NT2/D1 (cell line): ENCODE measurements at regions not wholly inside any gene's neighbourhood (a gene's known extent, or its start where the extent isn't known, plus 50 kb on each side); places are given as distances from the start of the nearest gene placed in this dataset.

Experiments
- DNase-seq: peaks from one replicate; pipeline ENCODE4 v3.0.0-alpha.2; 2011; ENCODE audit warnings: low read depth, low spot score
- H3K27me3 ChIP-seq: 2 replicates; pipeline ENCODE4 v1.6.0; 2011; ENCODE audit warnings: mild to moderate bottlenecking; ENCODE audit not compliant: insufficient read length, insufficient read depth
- H3K36me3 ChIP-seq: 2 replicates; pipeline ENCODE4 v1.6.1; 2011; ENCODE audit warnings: mild to moderate bottlenecking, low read length, mixed read lengths; ENCODE audit not compliant: insufficient read depth, insufficient read length
- H3K4me1 ChIP-seq: 2 replicates; pipeline ENCODE4 v1.5.1; 2011; ENCODE audit not compliant: insufficient read depth, insufficient read length
- H3K4me3 ChIP-seq: 2 replicates; pipeline ENCODE4 v1.5.1; 2011; ENCODE audit warnings: low read depth; ENCODE audit not compliant: insufficient read length
- H3K9ac ChIP-seq: 2 replicates; pipeline ENCODE4 v1.6.0; 2011; ENCODE audit warnings: low read depth; ENCODE audit not compliant: insufficient read length
- H3K9me3 ChIP-seq: 2 replicates; pipeline ENCODE4 v1.5.1; 2011; ENCODE audit warnings: mild to moderate bottlenecking, low read length; ENCODE audit not compliant: insufficient read depth
- SUZ12 ChIP-seq: IDR thresholded peaks from 2 replicates; pipeline ENCODE4 v1.6.1; 2011; ENCODE audit not compliant: insufficient read length, insufficient read depth; ENCODE audit errors: extremely low read depth
- YY1 ChIP-seq: IDR thresholded peaks from 2 replicates; pipeline ENCODE4 v1.6.1; 2011; ENCODE audit not compliant: insufficient read length, insufficient read depth
- ZNF274 ChIP-seq: IDR thresholded peaks from 2 replicates; pipeline ENCODE4 v1.6.1; 2011; ENCODE audit warnings: mild to moderate bottlenecking, low read depth, low read length

DNA sequence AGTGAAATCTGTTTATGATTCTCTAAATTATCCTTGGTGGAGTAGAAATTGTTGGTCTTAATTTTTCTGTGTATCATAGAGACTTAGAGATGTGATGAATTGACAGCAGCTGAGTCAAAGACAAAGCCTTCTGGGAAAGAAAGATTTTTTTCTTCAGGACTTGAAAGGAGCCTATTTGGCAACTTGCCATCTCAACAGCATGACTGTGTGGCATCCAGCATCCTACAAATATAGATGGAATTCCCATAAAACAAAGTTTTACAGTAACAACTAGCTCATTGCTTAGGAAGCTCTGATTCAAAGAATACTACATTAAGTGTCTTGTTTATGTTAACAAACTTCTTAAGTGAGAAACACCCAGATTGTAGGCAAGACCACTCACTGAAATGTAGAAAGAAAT, 79.2 kb upstream of the SETBP1 start:
- TF ChIP-seq SUZ12, result no peak
- no peak for TF ChIP-seq ZNF274
- no peak for TF ChIP-seq YY1

DNA sequence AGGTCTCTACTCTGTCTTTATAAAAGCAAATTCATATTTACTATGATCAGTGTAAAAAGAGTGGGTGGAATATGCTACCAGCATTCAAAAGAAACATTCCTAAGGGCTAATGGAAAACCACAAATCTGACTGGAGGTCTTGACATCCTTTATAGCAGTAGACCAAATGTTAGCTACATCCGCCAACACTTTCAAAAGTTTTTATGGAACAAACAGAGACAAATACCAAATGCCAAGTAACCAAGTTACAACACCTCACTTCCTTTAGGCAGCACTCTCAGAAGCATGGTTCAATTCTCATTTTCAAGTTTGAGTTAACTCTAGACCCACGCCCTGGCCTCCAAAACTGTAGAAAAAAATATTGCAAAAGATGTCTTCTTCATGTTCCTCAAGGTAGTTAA, 78.3 kb upstream of the SETBP1 start:
- no peak overlapping the region for H3K9ac ChIP-seq
- H3K9me3 ChIP-seq, result no peaks in the 10 kb centered on the region
- H3K27me3 ChIP-seq, result no peaks in the 10 kb centered on the region
- no peak for TF ChIP-seq YY1
- no peak for TF ChIP-seq ZNF274
- no peak for TF ChIP-seq SUZ12
- H3K4me1 ChIP-seq, result no peaks in the 10 kb centered on the region
- H3K4me3 ChIP-seq, result no peak overlapping the region
- H3K36me3 ChIP-seq, result no peaks in the 10 kb centered on the region
- no peak for DNase-seq

More for the DNA sequence above, 79.2 kb upstream of the SETBP1 start:
- Histone ChIP-seq H3K36me3 (no peaks in the 10 kb centered on the region), H3K27me3 (no peaks in the 10 kb centered on the region), H3K4me1 (no peaks in the 10 kb centered on the region), H3K9me3 (no peaks in the 10 kb centered on the region), H3K9ac (no peak overlapping the region), H3K4me3 (no peak overlapping the region)
- DNase-seq, result no peak

DNA sequence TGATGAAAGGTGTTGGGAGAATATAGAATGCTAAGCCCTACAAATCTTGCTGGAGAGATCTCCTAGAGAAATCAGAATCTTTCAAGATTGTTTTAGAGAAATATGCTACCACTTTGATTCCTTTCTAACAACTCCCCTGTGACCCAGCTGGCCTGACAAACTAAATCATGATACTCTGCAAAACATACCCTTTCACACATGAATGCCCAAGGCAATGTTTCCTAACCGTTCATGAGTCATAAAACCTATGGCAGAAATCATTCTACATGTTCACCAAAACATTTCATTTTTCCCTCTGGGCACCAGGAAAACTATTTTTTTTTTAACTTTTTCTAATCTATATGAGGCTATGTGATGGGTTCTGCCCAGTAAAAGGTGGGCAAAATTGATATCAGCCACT, 77.8 kb upstream of the SETBP1 start:
- no peaks in the 10 kb centered on the region for H3K27me3 ChIP-seq
- H3K4me1 ChIP-seq, result no peaks in the 10 kb centered on the region
- no peak overlapping the region for H3K9ac ChIP-seq
- H3K4me3 ChIP-seq, result no peak overlapping the region
- H3K9me3 ChIP-seq, result no peaks in the 10 kb centered on the region
- H3K36me3 ChIP-seq, result no peaks in the 10 kb centered on the region
- no peak for DNase-seq
- TF ChIP-seq SUZ12 (no peak), YY1 (no peak), ZNF274 (no peak)

DNA sequence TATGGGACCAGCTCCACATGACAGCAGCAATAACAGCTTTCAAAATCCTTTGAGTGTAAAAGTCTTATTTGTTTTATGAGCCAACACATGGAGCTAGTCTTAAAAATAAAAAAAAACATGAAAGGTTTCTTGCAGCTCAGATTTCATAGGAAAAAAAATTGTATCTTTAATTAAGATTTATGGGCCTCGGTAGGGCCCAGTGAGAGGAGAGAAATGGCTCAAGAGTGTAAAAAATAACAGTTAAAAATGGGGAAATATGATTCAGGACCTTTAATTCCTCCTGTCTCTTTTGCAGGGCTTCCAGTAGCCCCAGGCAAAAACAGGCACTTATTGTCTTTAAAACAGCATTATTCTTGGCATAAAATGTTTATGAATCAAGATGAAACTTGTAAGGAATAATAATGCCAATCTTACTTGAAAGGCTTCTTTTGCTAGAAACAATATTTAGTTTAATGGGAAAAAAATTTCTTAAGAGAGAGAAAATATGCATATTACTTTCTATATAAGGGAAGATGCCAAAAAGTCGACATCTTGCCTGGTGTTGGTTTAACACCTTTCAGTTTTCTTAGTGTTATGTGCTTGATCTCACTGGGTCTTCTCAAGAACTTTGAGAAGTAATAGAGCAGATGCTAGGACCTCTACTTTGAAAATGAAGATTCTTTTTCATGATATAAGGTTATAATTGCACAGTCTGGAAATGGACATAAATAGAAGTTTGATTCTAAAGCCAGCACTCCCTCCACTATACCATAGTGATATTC, 71.3 kb upstream of the SETBP1 start:
- H3K4me3 ChIP-seq, result no peak overlapping the region
- H3K4me1 ChIP-seq, result no peaks in the 10 kb centered on the region
- H3K9me3 ChIP-seq, result no peaks in the 10 kb centered on the region
- H3K36me3 ChIP-seq, result no peaks in the 10 kb centered on the region
- DNase-seq, result no peak
- no peaks in the 10 kb centered on the region for H3K27me3 ChIP-seq
- TF ChIP-seq YY1, result no peak
- no peak for TF ChIP-seq SUZ12
- no peak for TF ChIP-seq ZNF274
- H3K9ac ChIP-seq, result no peak overlapping the region

DNA sequence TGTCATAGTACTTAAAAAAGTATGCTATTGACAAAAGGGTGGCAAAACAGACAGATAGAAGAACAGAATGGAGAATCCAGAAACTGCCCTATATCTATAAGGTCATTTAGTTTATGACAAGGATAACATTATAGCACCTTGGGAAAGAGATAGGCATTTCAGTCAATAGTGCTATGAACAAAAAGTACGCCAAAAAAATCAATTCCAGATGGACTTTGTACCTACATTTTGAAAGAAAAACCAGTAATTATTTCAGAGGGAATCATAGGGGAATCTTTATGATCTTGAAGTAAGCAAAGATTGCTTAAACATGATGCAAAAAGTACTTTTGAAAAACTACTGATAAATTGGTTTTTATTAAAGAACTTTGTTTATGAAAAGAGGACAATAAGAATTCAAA, 59.9 kb upstream of the SETBP1 start:
- no peak for TF ChIP-seq SUZ12
- TF ChIP-seq YY1, result no peak
- TF ChIP-seq ZNF274, result no peak

DNA sequence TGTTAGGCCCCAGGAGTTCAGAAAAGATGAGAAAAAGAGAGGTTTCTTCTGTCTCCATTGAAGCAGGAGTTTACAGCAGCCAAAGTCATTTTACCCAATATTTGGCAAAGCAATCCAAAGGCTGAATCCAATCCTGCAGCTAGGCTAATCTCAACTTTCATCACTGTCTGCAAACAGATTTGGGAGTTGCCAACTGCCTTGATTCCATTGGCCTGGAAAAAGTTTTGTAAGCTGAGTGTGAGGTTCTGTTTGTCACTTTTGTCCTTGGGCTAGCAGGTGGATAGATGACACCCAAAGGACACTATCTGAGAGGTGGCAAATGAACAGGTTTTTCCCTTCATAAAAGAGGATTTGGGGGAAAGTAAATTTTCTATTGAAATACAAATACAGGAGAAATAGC, 56.6 kb upstream of the SETBP1 start:
- Histone ChIP-seq H3K36me3 (no peaks in the 10 kb centered on the region), H3K9ac (no peak overlapping the region), H3K27me3 (no peaks in the 10 kb centered on the region), H3K4me1 (no peaks in the 10 kb centered on the region), H3K4me3 (no peak overlapping the region), H3K9me3 (no peaks in the 10 kb centered on the region)
- TF ChIP-seq ZNF274 (no peak), YY1 (no peak), SUZ12 (no peak)
- no peak for DNase-seq

More for the DNA sequence above, 59.9 kb upstream of the SETBP1 start:
- H3K4me3 ChIP-seq, result no peak overlapping the region
- H3K9ac ChIP-seq, result no peak overlapping the region
- H3K9me3 ChIP-seq, result no peaks in the 10 kb centered on the region
- no peaks in the 10 kb centered on the region for H3K36me3 ChIP-seq
- no peaks in the 10 kb centered on the region for H3K27me3 ChIP-seq
- DNase-seq, result no peak
- H3K4me1 ChIP-seq, result no peaks in the 10 kb centered on the region

DNA sequence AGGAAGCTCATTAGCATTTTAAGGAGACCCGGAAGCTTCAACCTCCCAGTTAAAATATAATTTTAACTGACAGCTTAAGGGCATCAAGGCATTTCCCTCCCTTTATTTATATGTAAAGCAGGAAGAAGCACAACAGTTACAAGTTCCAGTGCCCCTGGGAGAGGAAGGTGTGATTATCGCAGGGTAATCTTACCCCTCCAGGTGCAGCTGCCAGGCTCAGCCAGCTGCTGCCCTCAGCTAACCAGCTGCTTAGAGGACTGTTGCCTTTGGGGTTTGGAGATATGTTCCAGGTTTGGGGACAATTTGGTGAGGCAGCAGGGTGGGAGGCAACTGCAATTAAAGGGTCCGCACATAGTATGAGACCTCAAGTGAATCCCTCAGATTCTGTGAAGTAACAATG, 55.3 kb upstream of the SETBP1 start:
- Histone ChIP-seq H3K36me3 (no peaks in the 10 kb centered on the region), H3K9ac (no peak overlapping the region), H3K4me1 (no peaks in the 10 kb centered on the region), H3K9me3 (no peaks in the 10 kb centered on the region), H3K27me3 (no peaks in the 10 kb centered on the region), H3K4me3 (no peak overlapping the region)
- no peak for TF ChIP-seq YY1
- no peak for TF ChIP-seq SUZ12
- no peak for TF ChIP-seq ZNF274
- no peak for DNase-seq
